IMR-90 (cell line): ENCODE measurements at regions not wholly inside any gene's neighbourhood (a gene's known extent, or its start where the extent isn't known, plus 50 kb on each side); places are given as distances from the start of the nearest gene placed in this dataset.

Experiments
- ATAC-seq: fragments of 200-7000 bp; cut with Tn5 transposase; 2 replicates; pipeline ENCODE4 v1.9.1; 2020; ENCODE audit warnings: low read depth, mild to moderate bottlenecking, moderate library complexity
- BruUV-seq: library from RNA; stranded (reverse); fragments of 400-500 nt; replicated peaks from 2 replicates; lab custom pipeline; 2021; lab: Mats Ljungman, UMichigan
- CTCF ChIA-PET: fragments of 300-600 bp; formaldehyde crosslinking; extraction: SDS; loops from one replicate; lab custom pipeline; 2021; ENCODE audit warnings: antibody characterized with exemption; lab: Yijun Ruan, JAX
- POLR2A ChIA-PET: fragments of 300-600 bp; sonication (Branson Sonifier 250); formaldehyde crosslinking; loops from one replicate; lab custom pipeline; 2022; ENCODE audit warnings: antibody characterized with exemption; ENCODE audit not compliant: unreplicated experiment; lab: Charles Lee
- DNase-seq: peaks from one replicate; pipeline ENCODE4 v3.0.0; 2013
- H2AFZ ChIP-seq: replicated peaks from 2 replicates; pipeline ENCODE3; 2013; ENCODE audit warnings: low read length, mild to moderate bottlenecking; ENCODE audit not compliant: poor library complexity
- H2AK5ac ChIP-seq: 2 replicates; pipeline ENCODE4 v1.6.1; 2013; ENCODE audit warnings: low read depth, low read length, inconsistent platforms
- H2AK9ac ChIP-seq: replicated peaks from 2 replicates; pipeline ENCODE3; 2013; ENCODE audit warnings: mild to moderate bottlenecking, low read depth, low read length, moderate library complexity; ENCODE audit not compliant: poor library complexity
- H2BK120ac ChIP-seq: 2 replicates; pipeline ENCODE4 v1.6.1; 2013; ENCODE audit warnings: low read depth, low read length, inconsistent platforms
- H2BK15ac ChIP-seq: 3 replicates; pipeline ENCODE4 v1.6.1; 2013; ENCODE audit warnings: low read depth, low read length, inconsistent platforms
- H2BK20ac ChIP-seq: 2 replicates; pipeline ENCODE4 v1.6.1; 2013; ENCODE audit warnings: low read depth, mild to moderate bottlenecking, inconsistent platforms, low read length, moderate library complexity
- H2BK5ac ChIP-seq: 2 replicates; pipeline ENCODE4 v1.6.1; 2013; ENCODE audit warnings: mild to moderate bottlenecking, low read depth, low read length, inconsistent platforms; ENCODE audit not compliant: poor library complexity, severe bottlenecking
- H3K14ac ChIP-seq: replicated peaks from 2 replicates; pipeline ENCODE4 v1.6.1; 2013; ENCODE audit warnings: low read depth, low read length, inconsistent platforms
- H3K18ac ChIP-seq: 2 replicates; pipeline ENCODE4 v1.6.1; 2013; ENCODE audit warnings: low read depth, low read length, control low read depth
- H3K23ac ChIP-seq: 2 replicates; pipeline ENCODE4 v1.6.1; 2013; ENCODE audit warnings: low read depth, low read length, inconsistent platforms
- H3K27ac ChIP-seq: 2 replicates; pipeline ENCODE4 v1.5.1; 2013; ENCODE audit warnings: mild to moderate bottlenecking, control low read depth, low read length; ENCODE audit not compliant: insufficient read depth
- H3K27me3 ChIP-seq: 2 replicates; pipeline ENCODE4 v1.6.1; 2013; ENCODE audit warnings: low read length; ENCODE audit not compliant: control insufficient read depth, insufficient read depth
- H3K36me3 ChIP-seq: 2 replicates; pipeline ENCODE4 v1.6.1; 2013; ENCODE audit warnings: low read length, mixed read lengths; ENCODE audit not compliant: control insufficient read depth, insufficient read depth
- H3K4ac ChIP-seq: 2 replicates; pipeline ENCODE4 v1.6.1; 2013; ENCODE audit warnings: low read depth, low read length, inconsistent platforms
- H3K4me1 ChIP-seq: 2 replicates; pipeline ENCODE4 v1.6.1; 2013; ENCODE audit warnings: low read length, mixed read lengths; ENCODE audit not compliant: control insufficient read depth, insufficient read depth
- H3K4me2 ChIP-seq: 2 replicates; pipeline ENCODE4 v1.6.1; 2013; ENCODE audit warnings: low read depth, mild to moderate bottlenecking, control low read depth, low read length, moderate library complexity
- H3K4me3 ChIP-seq: 2 replicates; pipeline ENCODE4 v1.5.1; 2013; ENCODE audit warnings: low read depth, mild to moderate bottlenecking, control low read depth, low read length, moderate library complexity; ENCODE audit not compliant: insufficient read depth
- H3K56ac ChIP-seq: 2 replicates; pipeline ENCODE4 v1.6.1; 2013; ENCODE audit warnings: low read length, inconsistent platforms; ENCODE audit not compliant: insufficient read depth; ENCODE audit errors: extremely low read depth
- H3K79me1 ChIP-seq, 2 experiments: 2 replicates each; pipeline ENCODE4 v1.6.1; 2013; ENCODE audit warnings: low read length in 2 of 2, inconsistent platforms in 1 of 2, low read depth in 1 of 2
- H3K9ac ChIP-seq: 2 replicates; pipeline ENCODE4 v1.6.1; 2013; ENCODE audit warnings: low read depth, low read length, control low read depth
- H3K9me1 ChIP-seq: 2 replicates; pipeline ENCODE4 v1.6.1; 2013; ENCODE audit warnings: low read length, inconsistent platforms; ENCODE audit not compliant: insufficient read depth
- H3K9me3 ChIP-seq: 2 replicates; pipeline ENCODE4 v1.6.1; 2013; ENCODE audit warnings: low read length; ENCODE audit not compliant: control insufficient read depth, insufficient read depth
- H4K20me1 ChIP-seq: 2 replicates; pipeline ENCODE4 v1.6.1; 2013; ENCODE audit warnings: low read length, inconsistent platforms; ENCODE audit not compliant: insufficient read depth
- H4K5ac ChIP-seq: 2 replicates; pipeline ENCODE4 v1.6.1; 2013; ENCODE audit warnings: mild to moderate bottlenecking, low read depth, low read length, control low read depth
- H4K8ac ChIP-seq, 2 experiments: 2 replicates each; pipeline ENCODE4 v1.6.1; 2013; ENCODE audit warnings: low read depth in 2 of 2, low read length in 2 of 2, control low read depth in 1 of 2, inconsistent platforms in 1 of 2
- H4K91ac ChIP-seq: 2 replicates; pipeline ENCODE4 v1.6.1; 2013; ENCODE audit warnings: low read depth, low read length, inconsistent platforms; ENCODE audit not compliant: insufficient read depth
- BHLHE40 ChIP-seq: fragments of 150-350 bp; IDR thresholded peaks from 2 replicates; pipeline ENCODE4 v1.6.1; 2016; ENCODE audit warnings: mild to moderate bottlenecking, low read depth, low read length
- FOS ChIP-seq: fragments of 150-350 bp; IDR thresholded peaks from 2 replicates; pipeline ENCODE4 v1.6.1; 2016; ENCODE audit warnings: low read depth, low read length
- MXI1 ChIP-seq: IDR thresholded peaks from 2 replicates; pipeline ENCODE4 v1.6.1; 2012; ENCODE audit warnings: low read depth, mild to moderate bottlenecking, low read length, moderate library complexity, borderline replicate concordance
- POLR2A ChIP-seq: IDR thresholded peaks from 2 replicates; pipeline ENCODE4 v1.6.1; 2012; ENCODE audit warnings: mild to moderate bottlenecking, low read depth, low read length
- RAD21 ChIP-seq: IDR thresholded peaks from 2 replicates; pipeline ENCODE4 v1.6.1; 2012; ENCODE audit warnings: low read length, improper control_type of control experiment
- RCOR1 ChIP-seq: IDR thresholded peaks from 2 replicates; pipeline ENCODE4 v1.6.1; 2012; ENCODE audit warnings: mild to moderate bottlenecking, low read length, improper control_type of control experiment; ENCODE audit not compliant: insufficient replicate concordance
- RFX5 ChIP-seq: IDR thresholded peaks from 2 replicates; pipeline ENCODE4 v1.8.0; 2012; ENCODE audit warnings: low read depth, mild to moderate bottlenecking, low read length, moderate library complexity
- SMC3 ChIP-seq: fragments of 150-350 bp; IDR thresholded peaks from 2 replicates; pipeline ENCODE4 v1.6.1; 2016; ENCODE audit warnings: low read depth, mild to moderate bottlenecking, antibody characterized with exemption, low read length, moderate library complexity
- WGBS, 2 experiments: methylation state at CpG; one replicate each; pipeline versions ENCODE4 v1.1.5 to v1.1.7; 2013; ENCODE audit warnings: missing lambda C conversion rate in 2 of 2; ENCODE audit not compliant: insufficient read length in 1 of 2; ENCODE audit errors: extremely low coverage in 2 of 2; 5-methylcytosine and 5-hydroxymethylcytosine counted together
- dilution Hi-C: fragments of 300-500 bp; cut with HindIII; formaldehyde crosslinking; loops from one replicate; pipeline ENCODE4 v1.14.3; 2018; ENCODE audit warnings: low sequenced_read_pairs; ENCODE audit not compliant: unreplicated experiment
- in situ Hi-C: fragments of 300-500 bp; cut with MboI; formaldehyde crosslinking; loops from 3 replicates; pipeline ENCODE4 v1.14.3; 2019; ENCODE audit warnings: low sequenced_read_pairs, inconsistent platforms, mixed read lengths
- intact Hi-C: fragments of 100-400 bp; cut with micrococcal nuclease; formaldehyde crosslinking; loops from 2 replicates; pipeline ENCODE4 v1.10.0; 2022
- TF ChIP-seq, protein P1 (sequence below): conservative IDR thresholded peaks from 2 replicates; pipeline ENCODE4 v1.5.1; 2012; ENCODE audit warnings: mild to moderate bottlenecking, low read depth, low read length, improper control_type of control experiment

DNA sequence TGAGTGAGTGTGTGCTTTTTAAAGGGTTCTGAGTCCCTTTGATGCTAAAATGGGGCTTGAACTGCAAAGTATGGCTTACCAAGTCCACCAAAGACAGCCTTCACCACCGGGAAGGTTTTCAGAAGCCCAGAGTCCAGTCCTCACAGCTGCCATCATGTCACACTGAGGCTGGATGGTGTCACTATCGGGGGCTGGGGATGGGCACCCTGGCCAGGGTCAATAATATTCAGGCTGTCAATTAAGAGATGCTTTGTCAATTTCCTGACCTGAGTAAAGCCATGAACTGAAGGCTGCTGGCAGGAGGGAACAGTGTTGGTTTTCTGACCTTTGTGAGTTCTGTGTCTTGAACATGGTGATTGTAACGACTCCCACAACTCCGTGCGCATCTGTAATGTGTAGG lies 373.0 kb upstream of the B3GAT1 start:
- H2AK9ac ChIP-seq = no peak overlapping the region
- ChIA-PET CTCF (no interaction called here), POLR2A (no interaction called here)
- no peak overlapping the region for H2AFZ ChIP-seq
- intact Hi-C loops = loop anchor here (2.0 kb wide), 1 partner anchor 32 kb away; no protein-coding TSS in a partner anchor
- dilution Hi-C loops = no loop called here
- H3K18ac ChIP-seq = no peak overlapping the region
- H3K56ac ChIP-seq = no peak overlapping the region
- no peak overlapping the region for H3K4ac ChIP-seq
- no peak overlapping the region for H4K5ac ChIP-seq
- H3K14ac ChIP-seq = no peak overlapping the region
- peaks cover 29% of the 10 kb centered on the region for H3K9me3 ChIP-seq
- in situ Hi-C loops = no loop called here
- no peak overlapping the region for H3K4me3 ChIP-seq
- H2BK120ac ChIP-seq = no peak overlapping the region
- no peak overlapping the region for H2AK5ac ChIP-seq
- no peak overlapping the region for H3K9ac ChIP-seq
- H2BK5ac ChIP-seq = no peak overlapping the region
- H2BK20ac ChIP-seq = no peak overlapping the region
- no peak overlapping the region for H4K91ac ChIP-seq
- BruUV-seq = no TSS peak
- H3K27me3 ChIP-seq = no peaks in the 10 kb centered on the region
- DNase-seq (no peak), ATAC-seq (no peak)
- no peaks in the 10 kb centered on the region for H3K36me3 ChIP-seq
- H3K4me1 ChIP-seq = no peaks in the 10 kb centered on the region
- H3K27ac ChIP-seq = no peak overlapping the region
- no peak overlapping the region for H2BK15ac ChIP-seq
- TF ChIP-seq, protein P1, sequence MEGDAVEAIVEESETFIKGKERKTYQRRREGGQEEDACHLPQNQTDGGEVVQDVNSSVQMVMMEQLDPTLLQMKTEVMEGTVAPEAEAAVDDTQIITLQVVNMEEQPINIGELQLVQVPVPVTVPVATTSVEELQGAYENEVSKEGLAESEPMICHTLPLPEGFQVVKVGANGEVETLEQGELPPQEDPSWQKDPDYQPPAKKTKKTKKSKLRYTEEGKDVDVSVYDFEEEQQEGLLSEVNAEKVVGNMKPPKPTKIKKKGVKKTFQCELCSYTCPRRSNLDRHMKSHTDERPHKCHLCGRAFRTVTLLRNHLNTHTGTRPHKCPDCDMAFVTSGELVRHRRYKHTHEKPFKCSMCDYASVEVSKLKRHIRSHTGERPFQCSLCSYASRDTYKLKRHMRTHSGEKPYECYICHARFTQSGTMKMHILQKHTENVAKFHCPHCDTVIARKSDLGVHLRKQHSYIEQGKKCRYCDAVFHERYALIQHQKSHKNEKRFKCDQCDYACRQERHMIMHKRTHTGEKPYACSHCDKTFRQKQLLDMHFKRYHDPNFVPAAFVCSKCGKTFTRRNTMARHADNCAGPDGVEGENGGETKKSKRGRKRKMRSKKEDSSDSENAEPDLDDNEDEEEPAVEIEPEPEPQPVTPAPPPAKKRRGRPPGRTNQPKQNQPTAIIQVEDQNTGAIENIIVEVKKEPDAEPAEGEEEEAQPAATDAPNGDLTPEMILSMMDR = no peak
- TF ChIP-seq POLR2A (no peak), FOS (no peak), RCOR1 (no peak), MXI1 (no peak), SMC3 (no peak), BHLHE40 (no peak), RFX5 (no peak), RAD21 (no peak)
- WGBS, 2 experiments = no CpG with 5 or more reads among the region's 5 CpGs
- no peaks in the 10 kb centered on the region for H3K9me1 ChIP-seq
- H3K79me1 ChIP-seq = no peaks in the 10 kb centered on the region
- no peak overlapping the region for H3K23ac ChIP-seq
- no peaks in the 10 kb centered on the region for H4K20me1 ChIP-seq
- no peak overlapping the region for H4K8ac ChIP-seq
- H3K4me2 ChIP-seq = no peak overlapping the region
